Central memory CD8-positive, alpha-beta T cell (primary cell): ENCODE measurements at regions not wholly inside any gene's neighbourhood (a gene's known extent, or its start where the extent isn't known, plus 50 kb on each side); places are given as distances from the start of the nearest gene placed in this dataset.
"Not testable (repeated sequence)": the region's sequence is repeated elsewhere in the genome, so short reads cannot be mapped to it uniquely, and the experiment has no call there.

Experiments
- ATAC-seq: fragments of 150-1000 bp; cut with Tn5 transposase; replicated peaks from 2 replicates; pipeline ENCODE4 v1.10.0; 2022; ENCODE audit warnings: mild to moderate bottlenecking, moderate FRiP score, moderate number of reproducible peaks; ENCODE audit not compliant: poor library complexity, severe bottlenecking; ENCODE audit errors: extremely low read depth
- DNase-seq, 2 donors: peaks; one replicate each; pipeline ENCODE4 v3.0.0; 2021; ENCODE audit warnings: low spot score in 2 of 2
- H3K27ac Mint-ChIP-seq: one replicate; pipeline ENCODE4 v1.8.0; 2022; ENCODE audit warnings: low read depth, mild to moderate bottlenecking, moderate library complexity, mixed read lengths
- H3K27me3 Mint-ChIP-seq: one replicate; pipeline ENCODE4 v1.8.0; 2022; ENCODE audit warnings: mixed read lengths
- H3K36me3 Mint-ChIP-seq: one replicate; pipeline ENCODE4 v1.8.0; 2022; ENCODE audit warnings: mild to moderate bottlenecking, moderate library complexity, mixed read lengths; ENCODE audit not compliant: insufficient read depth
- H3K4me1 Mint-ChIP-seq: one replicate; pipeline ENCODE4 v1.8.0; 2022; ENCODE audit warnings: mixed read lengths
- H3K4me3 Mint-ChIP-seq: one replicate; pipeline ENCODE4 v1.8.0; 2022; ENCODE audit warnings: mild to moderate bottlenecking, moderate library complexity, mixed read lengths
- H3K9me3 Mint-ChIP-seq: one replicate; pipeline ENCODE4 v1.8.0; 2022; ENCODE audit warnings: mixed read lengths

- H3K27ac Mint-ChIP-seq, H3K4me3 Mint-ChIP-seq, H3K4me1 Mint-ChIP-seq, ATAC-seq, DNase-seq, H3K36me3 Mint-ChIP-seq, H3K9me3 Mint-ChIP-seq: not testable (repeated sequence)
- H3K27me3 Mint-ChIP-seq: peaks cover 48% of the 10 kb centered on the region
Observed at GRCh38 chr10:77718312-77718711, 80.7 kb upstream of the KCNMA1 start.

- ATAC-seq (no peak), DNase-seq (no peak)
- peaks cover 50% of the 10 kb centered on the region for H3K27me3 Mint-ChIP-seq
Observed at GRCh38 chr10:77717336-77717735, 79.7 kb upstream of the KCNMA1 start.

GRCh38 chr10:77716458-77717317, 79.1 kb upstream of the KCNMA1 start:
- Mint-ChIP-seq H3K4me3 (no peak overlapping the region), H3K36me3 (peaks cover 2% of the 10 kb centered on the region), H3K27ac (no peak overlapping the region), H3K4me1 (no peaks in the 10 kb centered on the region), H3K27me3 (peaks cover 50% of the 10 kb centered on the region), H3K9me3 (no peaks in the 10 kb centered on the region)
- DNase-seq (no peak), ATAC-seq (no peak)

More at GRCh38 chr10:77717336-77717735, 79.7 kb upstream of the KCNMA1 start:
- Mint-ChIP-seq H3K4me3 (no peak overlapping the region), H3K36me3 (peaks cover 2% of the 10 kb centered on the region), H3K9me3 (no peaks in the 10 kb centered on the region), H3K27ac (no peak overlapping the region), H3K4me1 (no peaks in the 10 kb centered on the region)

GRCh38 chr10:77715536-77715935, 77.9 kb upstream of the KCNMA1 start:
- H3K9me3 Mint-ChIP-seq: no peaks in the 10 kb centered on the region
- H3K4me3 Mint-ChIP-seq: no peak overlapping the region
- H3K27ac Mint-ChIP-seq: no peak overlapping the region
- ATAC-seq (no peak), DNase-seq (no peak)
- peaks cover 58% of the 10 kb centered on the region for H3K27me3 Mint-ChIP-seq
- H3K36me3 Mint-ChIP-seq: peaks cover 2% of the 10 kb centered on the region
- peaks cover 6% of the 10 kb centered on the region for H3K4me1 Mint-ChIP-seq

- H3K36me3 Mint-ChIP-seq: peaks cover 2% of the 10 kb centered on the region
- ATAC-seq (no peak), DNase-seq (no peak)
- H3K4me3 Mint-ChIP-seq: no peak overlapping the region
- no peaks in the 10 kb centered on the region for H3K9me3 Mint-ChIP-seq
- H3K27me3 Mint-ChIP-seq: peaks cover 63% of the 10 kb centered on the region
- peaks cover 6% of the 10 kb centered on the region for H3K4me1 Mint-ChIP-seq
- H3K27ac Mint-ChIP-seq: no peak overlapping the region
Observed at GRCh38 chr10:77715088-77715487, 77.5 kb upstream of the KCNMA1 start.

GRCh38 chr10:77713521-77714280, 76.1 kb upstream of the KCNMA1 start:
- H3K4me3 Mint-ChIP-seq: no peak overlapping the region
- ATAC-seq (no peak), DNase-seq (no peak)
- peaks cover 64% of the 10 kb centered on the region for H3K27me3 Mint-ChIP-seq
- peaks cover 6% of the 10 kb centered on the region for H3K4me1 Mint-ChIP-seq
- peaks cover 2% of the 10 kb centered on the region for H3K36me3 Mint-ChIP-seq
- no peaks in the 10 kb centered on the region for H3K9me3 Mint-ChIP-seq
- no peak overlapping the region for H3K27ac Mint-ChIP-seq

GRCh38 chr10:77712207-77712606, 74.6 kb upstream of the KCNMA1 start:
- no peak for DNase-seq
- Mint-ChIP-seq H3K4me3 (no peak overlapping the region), H3K9me3 (no peaks in the 10 kb centered on the region), H3K27ac (no peak overlapping the region), H3K27me3 (peaks cover 49% of the 10 kb centered on the region), H3K4me1 (peaks cover 6% of the 10 kb centered on the region), H3K36me3 (peaks cover 2% of the 10 kb centered on the region)
- ATAC-seq: no peak

- peaks cover 6% of the 10 kb centered on the region for H3K4me1 Mint-ChIP-seq
- peaks cover 45% of the 10 kb centered on the region for H3K27me3 Mint-ChIP-seq
- peak overlapping the region; percentile 64 for H3K4me3 Mint-ChIP-seq
- no peak overlapping the region for H3K27ac Mint-ChIP-seq
- ATAC-seq: no peak
- no peak for DNase-seq
- H3K9me3 Mint-ChIP-seq: no peaks in the 10 kb centered on the region
- H3K36me3 Mint-ChIP-seq: peaks cover 2% of the 10 kb centered on the region
Observed at GRCh38 chr10:77711683-77712049, 74.1 kb upstream of the KCNMA1 start.

GRCh38 chr10:77710759-77711682, 73.4 kb upstream of the KCNMA1 start:
- peak overlapping the region; percentile 64 for H3K4me3 Mint-ChIP-seq
- H3K9me3 Mint-ChIP-seq: no peaks in the 10 kb centered on the region
- peak; percentile 49 to 71 for DNase-seq
- ATAC-seq: peak; percentile 83
- no peak overlapping the region for H3K27ac Mint-ChIP-seq
- H3K4me1 Mint-ChIP-seq: peaks cover 6% of the 10 kb centered on the region
- H3K36me3 Mint-ChIP-seq: no peaks in the 10 kb centered on the region
- peaks cover 38% of the 10 kb centered on the region for H3K27me3 Mint-ChIP-seq

GRCh38 chr10:77710081-77710551, 72.5 kb upstream of the KCNMA1 start:
- peaks cover 6% of the 10 kb centered on the region for H3K4me1 Mint-ChIP-seq
- ATAC-seq: no peak
- peak overlapping the region; percentile 64 for H3K4me3 Mint-ChIP-seq
- no peak for DNase-seq
- peaks cover 39% of the 10 kb centered on the region for H3K27me3 Mint-ChIP-seq
- no peaks in the 10 kb centered on the region for H3K9me3 Mint-ChIP-seq
- H3K27ac Mint-ChIP-seq: no peak overlapping the region
- no peaks in the 10 kb centered on the region for H3K36me3 Mint-ChIP-seq

GRCh38 chr10:77707570-77707969, 70.0 kb upstream of the KCNMA1 start:
- Mint-ChIP-seq H3K27ac (no peak overlapping the region), H3K27me3 (peaks cover 32% of the 10 kb centered on the region), H3K4me1 (peaks cover 6% of the 10 kb centered on the region), H3K4me3 (no peak overlapping the region), H3K36me3 (no peaks in the 10 kb centered on the region), H3K9me3 (no peaks in the 10 kb centered on the region)
- no peak for DNase-seq
- ATAC-seq: no peak

GRCh38 chr10:77702166-77702565, 64.6 kb upstream of the KCNMA1 start:
- H3K27ac Mint-ChIP-seq: no peak overlapping the region
- no peak overlapping the region for H3K4me3 Mint-ChIP-seq
- no peak for DNase-seq

More at GRCh38 chr10:77702166-77702565, 64.6 kb upstream of the KCNMA1 start:
- Mint-ChIP-seq H3K4me1 (no peaks in the 10 kb centered on the region), H3K27me3 (peaks cover 38% of the 10 kb centered on the region), H3K36me3 (no peaks in the 10 kb centered on the region), H3K9me3 (no peaks in the 10 kb centered on the region)
- no peak for ATAC-seq
